Duodenal mucosa (tissue), 2 donors: ENCODE measurements at regions not wholly inside any gene's neighbourhood (a gene's known extent, or its start where the extent isn't known, plus 50 kb on each side); places are given as distances from the start of the nearest gene placed in this dataset.

Experiments used
- H3K27ac ChIP-seq: one replicate; pipeline ENCODE4 v1.7.0; 2013; ENCODE audit warnings: low read depth, low read length
- H3K27me3 ChIP-seq, 2 donors: one replicate each; pipeline ENCODE4 v1.7.0; 2013; ENCODE audit warnings: low read length in 2 of 2, control low read depth in 1 of 2; ENCODE audit not compliant: insufficient read depth in 2 of 2, control insufficient read depth in 1 of 2
- H3K36me3 ChIP-seq, 2 donors: one replicate each; pipeline ENCODE4 v1.7.0; 2013; ENCODE audit warnings: low read length in 2 of 2, control low read depth in 1 of 2; ENCODE audit not compliant: insufficient read depth in 2 of 2, control insufficient read depth in 1 of 2
- H3K4me1 ChIP-seq, 2 donors: one replicate each; pipeline ENCODE4 v1.7.0; 2013; ENCODE audit warnings: low read length in 2 of 2, control low read depth in 1 of 2; ENCODE audit not compliant: insufficient read depth in 2 of 2, control insufficient read depth in 1 of 2
- H3K4me3 ChIP-seq, 2 donors: one replicate each; pipeline ENCODE4 v1.7.0; 2013; ENCODE audit warnings: low read length in 2 of 2, low read depth in 1 of 2
- H3K9ac ChIP-seq, 2 donors: one replicate each; pipeline ENCODE4 v1.7.0; 2013; ENCODE audit warnings: low read length in 2 of 2, low read depth in 1 of 2
- H3K9me3 ChIP-seq, 2 donors: one replicate each; pipeline ENCODE4 v1.7.0; 2013; ENCODE audit warnings: low read length in 2 of 2, control low read depth in 1 of 2; ENCODE audit not compliant: control insufficient read depth in 1 of 2

- H3K27me3 ChIP-seq, result no peaks in the 10 kb centered on the region
- no peak overlapping the region for H3K27ac ChIP-seq
- no peaks in the 10 kb centered on the region for H3K4me1 ChIP-seq
- H3K9ac ChIP-seq, result no peak overlapping the region
- H3K36me3 ChIP-seq, result no peaks in the 10 kb centered on the region
- H3K9me3 ChIP-seq, result peaks cover 0 to 3% of the 10 kb centered on the region in 2 donors
- no peak overlapping the region for H3K4me3 ChIP-seq
These were observed 396.2 kb downstream of the KCTD16 start for GRCh38 chr5:144566747-144567420.

DNA sequence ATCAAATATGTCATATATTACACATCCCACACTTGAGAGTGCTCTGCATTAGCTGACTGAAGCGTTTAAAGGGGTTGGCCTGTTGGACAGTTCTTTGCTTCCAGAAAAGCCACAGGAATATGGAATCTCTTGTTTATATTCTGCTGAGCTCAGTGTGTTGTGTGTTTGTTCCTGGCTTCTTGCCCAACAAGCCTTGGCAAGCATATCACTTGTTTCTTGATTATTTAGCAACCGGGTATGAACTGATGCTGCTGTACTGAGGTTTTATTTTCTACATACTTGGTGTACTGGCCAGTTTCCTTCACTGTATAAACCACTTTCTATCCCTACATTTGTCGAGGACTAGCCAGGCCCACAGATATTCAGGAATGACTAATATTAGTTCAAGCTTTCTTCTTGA is 378.9 kb downstream of the KCTD16 start:
- Histone ChIP-seq H3K4me3 (no peak overlapping the region), H3K9ac (no peak overlapping the region), H3K9me3 (no peaks in the 10 kb centered on the region), H3K36me3 (no peaks in the 10 kb centered on the region), H3K27me3 (no peaks in the 10 kb centered on the region), H3K4me1 (no peaks in the 10 kb centered on the region), H3K27ac (no peak overlapping the region)

DNA sequence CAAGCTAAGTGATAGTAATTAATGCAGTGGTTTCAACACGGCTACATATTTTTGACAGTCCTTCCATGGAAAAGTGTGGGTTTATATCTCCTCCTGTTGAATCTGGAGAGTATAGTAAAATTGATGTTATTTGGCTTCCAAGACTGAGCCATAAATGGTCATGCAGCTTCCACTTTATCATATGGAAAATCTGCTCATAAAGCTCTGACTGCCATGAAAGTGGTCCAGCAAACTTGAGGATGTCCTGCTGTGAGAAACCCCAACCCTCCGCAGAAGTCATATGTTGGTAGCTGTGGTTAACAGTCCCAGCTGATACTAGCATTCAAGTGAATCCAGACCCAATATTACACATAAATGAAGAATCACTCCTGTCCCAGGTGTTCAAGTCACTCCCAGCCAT is 378.3 kb downstream of the KCTD16 start:
- Histone ChIP-seq H3K9me3 (no peaks in the 10 kb centered on the region), H3K9ac (no peak overlapping the region), H3K27me3 (no peaks in the 10 kb centered on the region), H3K36me3 (no peaks in the 10 kb centered on the region), H3K4me3 (no peak overlapping the region), H3K4me1 (no peaks in the 10 kb centered on the region), H3K27ac (no peak overlapping the region)

DNA sequence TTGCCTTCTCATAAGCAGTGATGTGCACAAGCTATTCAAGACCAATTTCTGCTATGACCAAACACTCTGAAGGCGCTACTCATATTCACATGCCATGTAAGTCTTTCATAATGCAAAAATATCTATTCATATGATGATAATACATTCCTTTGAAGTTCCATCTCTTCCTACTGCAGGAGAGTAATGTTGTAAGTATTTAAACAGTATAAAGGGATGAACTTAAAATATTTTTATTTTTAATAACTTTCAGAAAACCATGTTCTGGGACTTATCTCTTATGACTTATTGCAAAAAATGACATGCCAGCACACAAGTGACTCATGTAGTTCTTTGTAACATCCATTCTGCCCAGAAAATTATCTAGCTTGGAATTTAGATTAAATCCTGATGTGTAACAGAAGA is 376.4 kb downstream of the KCTD16 start:
- Histone ChIP-seq H3K36me3 (no peaks in the 10 kb centered on the region), H3K9ac (no peak overlapping the region), H3K27me3 (no peaks in the 10 kb centered on the region), H3K9me3 (no peaks in the 10 kb centered on the region), H3K4me3 (no peak overlapping the region), H3K4me1 (no peaks in the 10 kb centered on the region), H3K27ac (no peak overlapping the region)

GRCh38 chr5:144538845-144539244 is 368.2 kb downstream of the KCTD16 start:
- Histone ChIP-seq H3K4me1 (no peaks in the 10 kb centered on the region), H3K9me3 (peaks cover 0 to 3% of the 10 kb centered on the region in 2 donors), H3K9ac (no peak overlapping the region), H3K27ac (no peak overlapping the region), H3K36me3 (no peaks in the 10 kb centered on the region), H3K27me3 (no peaks in the 10 kb centered on the region), H3K4me3 (no peak overlapping the region)
